Glutamatergic neuron (in vitro differentiated cells): ENCODE measurements at regions not wholly inside any gene's neighbourhood (a gene's known extent, or its start where the extent isn't known, plus 50 kb on each side); places are given as distances from the start of the nearest gene placed in this dataset.
A peak's percentile ranks its signal among the peaks of the same experiment; 100 is the strongest.

Experiments
- DNase-seq: peaks from one replicate; pipeline ENCODE4 v3.0.0; 2022
- H3K27ac Mint-ChIP-seq: one replicate; pipeline ENCODE4 v1.8.0; 2020; ENCODE audit warnings: mild to moderate bottlenecking, mixed read lengths, inconsistent platforms; ENCODE audit not compliant: unreplicated experiment
- H3K27me3 Mint-ChIP-seq: one replicate; pipeline ENCODE4 v1.8.0; 2020; ENCODE audit warnings: mild to moderate bottlenecking, moderate library complexity, mixed read lengths, inconsistent platforms; ENCODE audit not compliant: unreplicated experiment
- H3K36me3 Mint-ChIP-seq: one replicate; pipeline ENCODE4 v1.8.0; 2020; ENCODE audit warnings: mild to moderate bottlenecking, mixed read lengths, inconsistent platforms; ENCODE audit not compliant: unreplicated experiment
- H3K4me1 Mint-ChIP-seq: one replicate; pipeline ENCODE4 v1.8.0; 2020; ENCODE audit warnings: mild to moderate bottlenecking, low read depth, mixed read lengths, inconsistent platforms; ENCODE audit not compliant: unreplicated experiment
- H3K4me3 Mint-ChIP-seq: one replicate; pipeline ENCODE4 v1.8.0; 2020; ENCODE audit warnings: mild to moderate bottlenecking, mixed read lengths, inconsistent platforms; ENCODE audit not compliant: unreplicated experiment
- H3K9me3 Mint-ChIP-seq: one replicate; pipeline ENCODE4 v1.8.0; 2020; ENCODE audit warnings: mild to moderate bottlenecking, moderate library complexity, mixed read lengths, inconsistent platforms; ENCODE audit not compliant: unreplicated experiment
- CTCF ChIP-seq: fragments of 200-600 bp; sonication (generic); IDR thresholded peaks from one replicate; pipeline ENCODE4 v1.5.0; 2021; ENCODE audit not compliant: partially characterized antibody, unreplicated experiment

GRCh38 chr3:35944926-35945710, 305.8 kb downstream of the ARPP21 start:
- no peak overlapping the region for H3K4me3 Mint-ChIP-seq
- H3K27me3 Mint-ChIP-seq: no peaks in the 10 kb centered on the region
- DNase-seq: no peak
- H3K27ac Mint-ChIP-seq: no peak overlapping the region
- H3K36me3 Mint-ChIP-seq: no peaks in the 10 kb centered on the region
- H3K9me3 Mint-ChIP-seq: no peaks in the 10 kb centered on the region
- peaks cover 1% of the 10 kb centered on the region for H3K4me1 Mint-ChIP-seq
- no peak for TF ChIP-seq CTCF

GRCh38 chr3:35946121-35946853, 307.0 kb downstream of the ARPP21 start:
- no peaks in the 10 kb centered on the region for H3K27me3 Mint-ChIP-seq
- no peak overlapping the region for H3K4me3 Mint-ChIP-seq
- H3K9me3 Mint-ChIP-seq: no peaks in the 10 kb centered on the region
- DNase-seq: no peak
- peaks cover 1% of the 10 kb centered on the region for H3K4me1 Mint-ChIP-seq
- TF ChIP-seq CTCF: peak; percentile 68
- no peaks in the 10 kb centered on the region for H3K36me3 Mint-ChIP-seq
- no peak overlapping the region for H3K27ac Mint-ChIP-seq

- H3K36me3 Mint-ChIP-seq: no peaks in the 10 kb centered on the region
- no peaks in the 10 kb centered on the region for H3K27me3 Mint-ChIP-seq
- no peak overlapping the region for H3K4me3 Mint-ChIP-seq
- H3K4me1 Mint-ChIP-seq: peaks cover 1% of the 10 kb centered on the region
- TF ChIP-seq CTCF: peak; percentile 22
- H3K27ac Mint-ChIP-seq: no peak overlapping the region
- no peaks in the 10 kb centered on the region for H3K9me3 Mint-ChIP-seq
- no peak for DNase-seq
Observed at GRCh38 chr3:35946854-35947515, 307.7 kb downstream of the ARPP21 start.

- no peaks in the 10 kb centered on the region for H3K36me3 Mint-ChIP-seq
- TF ChIP-seq CTCF: no peak
- H3K4me3 Mint-ChIP-seq: no peak overlapping the region
- no peak for DNase-seq
- peaks cover 1% of the 10 kb centered on the region for H3K4me1 Mint-ChIP-seq
- H3K27ac Mint-ChIP-seq: no peak overlapping the region
- H3K27me3 Mint-ChIP-seq: no peaks in the 10 kb centered on the region
- peaks cover 2% of the 10 kb centered on the region for H3K9me3 Mint-ChIP-seq
Observed at GRCh38 chr3:35950021-35950420, 310.7 kb downstream of the ARPP21 start.
